Activated naive CD8-positive, alpha-beta T cell (primary cell): ENCODE measurements at regions not wholly inside any gene's neighbourhood (a gene's known extent, or its start where the extent isn't known, plus 50 kb on each side); places are given as distances from the start of the nearest gene placed in this dataset.
"Not testable (repeated sequence)": the region's sequence is repeated elsewhere in the genome, so short reads cannot be mapped to it uniquely, and the experiment has no call there.

ENCODE experiments used
- H3K27ac Mint-ChIP-seq: one replicate; pipeline ENCODE4 v1.8.0; 2021; ENCODE audit warnings: mixed read lengths
- H3K27me3 Mint-ChIP-seq: one replicate; pipeline ENCODE4 v1.8.0; 2021; ENCODE audit warnings: mixed read lengths
- H3K36me3 Mint-ChIP-seq: one replicate; pipeline ENCODE4 v1.8.0; 2021; ENCODE audit warnings: mixed read lengths
- H3K4me1 Mint-ChIP-seq: one replicate; pipeline ENCODE4 v1.8.0; 2021; ENCODE audit warnings: low read depth, mixed read lengths
- H3K4me3 Mint-ChIP-seq: one replicate; pipeline ENCODE4 v1.8.0; 2021; ENCODE audit warnings: mild to moderate bottlenecking, mixed read lengths
- H3K9me3 Mint-ChIP-seq: one replicate; pipeline ENCODE4 v1.8.0; 2021; ENCODE audit warnings: low read depth, mixed read lengths

GRCh38 chr4:72875545-72875944 lies 194.0 kb downstream of the COX18 start:
- no peak overlapping the region for H3K27ac Mint-ChIP-seq
- H3K9me3 Mint-ChIP-seq = no peaks in the 10 kb centered on the region
- H3K4me1 Mint-ChIP-seq = no peaks in the 10 kb centered on the region
- H3K4me3 Mint-ChIP-seq = no peak overlapping the region
- no peaks in the 10 kb centered on the region for H3K27me3 Mint-ChIP-seq
- no peaks in the 10 kb centered on the region for H3K36me3 Mint-ChIP-seq

- H3K9me3 Mint-ChIP-seq = no peaks in the 10 kb centered on the region
- H3K4me3 Mint-ChIP-seq = no peak overlapping the region
- no peaks in the 10 kb centered on the region for H3K27me3 Mint-ChIP-seq
- H3K4me1 Mint-ChIP-seq = no peaks in the 10 kb centered on the region
- H3K36me3 Mint-ChIP-seq = no peaks in the 10 kb centered on the region
- H3K27ac Mint-ChIP-seq = no peak overlapping the region
Observed at GRCh38 chr4:72875138-72875537, 194.4 kb downstream of the COX18 start.

- no peaks in the 10 kb centered on the region for H3K4me1 Mint-ChIP-seq
- H3K4me3 Mint-ChIP-seq = no peak overlapping the region
- H3K27ac Mint-ChIP-seq = peak overlapping the region; percentile 5
- no peaks in the 10 kb centered on the region for H3K9me3 Mint-ChIP-seq
- H3K27me3 Mint-ChIP-seq = peaks cover 4% of the 10 kb centered on the region
- no peaks in the 10 kb centered on the region for H3K36me3 Mint-ChIP-seq
Observed at GRCh38 chr4:72864898-72865297, 204.6 kb downstream of the COX18 start.

GRCh38 chr4:72864277-72864676 lies 205.2 kb downstream of the COX18 start:
- not testable (repeated sequence) for H3K9me3 Mint-ChIP-seq, H3K36me3 Mint-ChIP-seq, H3K27me3 Mint-ChIP-seq, H3K4me3 Mint-ChIP-seq, H3K4me1 Mint-ChIP-seq
- peak overlapping the region; percentile 3 for H3K27ac Mint-ChIP-seq

GRCh38 chr4:72860766-72861165 lies 208.8 kb downstream of the COX18 start:
- no peak overlapping the region for H3K27ac Mint-ChIP-seq
- H3K4me3 Mint-ChIP-seq = no peak overlapping the region
- no peaks in the 10 kb centered on the region for H3K36me3 Mint-ChIP-seq
- H3K27me3 Mint-ChIP-seq = peaks cover 1% of the 10 kb centered on the region
- no peaks in the 10 kb centered on the region for H3K9me3 Mint-ChIP-seq
- no peaks in the 10 kb centered on the region for H3K4me1 Mint-ChIP-seq

GRCh38 chr4:72858328-72858727 lies 211.2 kb downstream of the COX18 start:
- H3K27ac Mint-ChIP-seq = no peak overlapping the region
- H3K9me3 Mint-ChIP-seq = peaks cover 3% of the 10 kb centered on the region
- no peaks in the 10 kb centered on the region for H3K27me3 Mint-ChIP-seq
- H3K4me3 Mint-ChIP-seq = no peak overlapping the region
- H3K4me1 Mint-ChIP-seq = no peaks in the 10 kb centered on the region
- H3K36me3 Mint-ChIP-seq = no peaks in the 10 kb centered on the region

- Mint-ChIP-seq H3K27me3 (no peaks in the 10 kb centered on the region), H3K9me3 (peaks cover 3% of the 10 kb centered on the region), H3K36me3 (no peaks in the 10 kb centered on the region), H3K27ac (no peak overlapping the region), H3K4me3 (no peak overlapping the region), H3K4me1 (no peaks in the 10 kb centered on the region)
Observed at GRCh38 chr4:72857787-72858186, 211.7 kb downstream of the COX18 start.

- H3K9me3 Mint-ChIP-seq = peaks cover 3% of the 10 kb centered on the region
- H3K4me3 Mint-ChIP-seq = no peak overlapping the region
- no peak overlapping the region for H3K27ac Mint-ChIP-seq
- H3K36me3 Mint-ChIP-seq = no peaks in the 10 kb centered on the region
- no peaks in the 10 kb centered on the region for H3K4me1 Mint-ChIP-seq
- no peaks in the 10 kb centered on the region for H3K27me3 Mint-ChIP-seq
Observed at GRCh38 chr4:72857216-72857615, 212.3 kb downstream of the COX18 start.

GRCh38 chr4:72846280-72847111 lies 223.0 kb downstream of the COX18 start:
- no peak overlapping the region for H3K27ac Mint-ChIP-seq
- peaks cover 5% of the 10 kb centered on the region for H3K27me3 Mint-ChIP-seq
- H3K4me3 Mint-ChIP-seq = no peak overlapping the region
- no peaks in the 10 kb centered on the region for H3K36me3 Mint-ChIP-seq
- no peaks in the 10 kb centered on the region for H3K4me1 Mint-ChIP-seq
- H3K9me3 Mint-ChIP-seq = no peaks in the 10 kb centered on the region

GRCh38 chr4:72843466-72843865 lies 226.1 kb downstream of the COX18 start:
- H3K9me3 Mint-ChIP-seq = no peaks in the 10 kb centered on the region
- H3K4me1 Mint-ChIP-seq = no peaks in the 10 kb centered on the region
- H3K36me3 Mint-ChIP-seq = no peaks in the 10 kb centered on the region
- no peak overlapping the region for H3K27ac Mint-ChIP-seq
- H3K4me3 Mint-ChIP-seq = no peak overlapping the region
- peaks cover 5% of the 10 kb centered on the region for H3K27me3 Mint-ChIP-seq

- no peaks in the 10 kb centered on the region for H3K4me1 Mint-ChIP-seq
Observed at GRCh38 chr4:72842323-72842722, 227.2 kb downstream of the COX18 start.

GRCh38 chr4:72840166-72840565 lies 229.3 kb downstream of the COX18 start:
- not testable (repeated sequence) for H3K4me3 Mint-ChIP-seq, H3K27me3 Mint-ChIP-seq, H3K27ac Mint-ChIP-seq, H3K36me3 Mint-ChIP-seq, H3K4me1 Mint-ChIP-seq, H3K9me3 Mint-ChIP-seq

More at GRCh38 chr4:72842323-72842722, 227.2 kb downstream of the COX18 start:
- Mint-ChIP-seq H3K9me3 (no peaks in the 10 kb centered on the region), H3K4me3 (no peak overlapping the region), H3K27me3 (peaks cover 5% of the 10 kb centered on the region), H3K27ac (no peak overlapping the region), H3K36me3 (no peaks in the 10 kb centered on the region)

- H3K9me3 Mint-ChIP-seq = peaks cover 9% of the 10 kb centered on the region
- H3K27me3 Mint-ChIP-seq = peaks cover 6% of the 10 kb centered on the region
- no peaks in the 10 kb centered on the region for H3K36me3 Mint-ChIP-seq
- no peak overlapping the region for H3K4me3 Mint-ChIP-seq
- no peaks in the 10 kb centered on the region for H3K4me1 Mint-ChIP-seq
- no peak overlapping the region for H3K27ac Mint-ChIP-seq
Observed at GRCh38 chr4:72828864-72829263, 240.7 kb downstream of the COX18 start.

GRCh38 chr4:72827968-72828367 lies 241.5 kb downstream of the COX18 start:
- Mint-ChIP-seq H3K9me3 (peaks cover 4% of the 10 kb centered on the region), H3K27me3 (peaks cover 6% of the 10 kb centered on the region), H3K4me3 (no peak overlapping the region), H3K27ac (no peak overlapping the region), H3K36me3 (no peaks in the 10 kb centered on the region), H3K4me1 (no peaks in the 10 kb centered on the region)

GRCh38 chr4:72820107-72820506 lies 249.4 kb downstream of the COX18 start:
- H3K4me1 Mint-ChIP-seq = no peaks in the 10 kb centered on the region
- no peaks in the 10 kb centered on the region for H3K36me3 Mint-ChIP-seq
- no peaks in the 10 kb centered on the region for H3K9me3 Mint-ChIP-seq
- H3K27ac Mint-ChIP-seq = no peak overlapping the region
- H3K4me3 Mint-ChIP-seq = no peak overlapping the region
- H3K27me3 Mint-ChIP-seq = peaks cover 8% of the 10 kb centered on the region

- H3K4me1 Mint-ChIP-seq = no peaks in the 10 kb centered on the region
- peaks cover 4% of the 10 kb centered on the region for H3K27me3 Mint-ChIP-seq
- H3K9me3 Mint-ChIP-seq = no peaks in the 10 kb centered on the region
- H3K4me3 Mint-ChIP-seq = no peak overlapping the region
- no peak overlapping the region for H3K27ac Mint-ChIP-seq
- H3K36me3 Mint-ChIP-seq = no peaks in the 10 kb centered on the region
Observed at GRCh38 chr4:72817012-72817411, 248.0 kb upstream of the ADAMTS3 start.
